Activated CD4-positive, alpha-beta T cell treated with anti-CD3 and anti-CD28 coated beads for 24 hours (primary cell): ENCODE measurements at regions not wholly inside any gene's neighbourhood (a gene's known extent, or its start where the extent isn't known, plus 50 kb on each side); places are given as distances from the start of the nearest gene placed in this dataset.
"Not testable (repeated sequence)": the region's sequence is repeated elsewhere in the genome, so short reads cannot be mapped to it uniquely, and the experiment has no call there.

Experiments used
- DNase-seq, 2 donors: peaks; one replicate each; pipeline ENCODE4 v3.0.0-alpha.2; 2020; ENCODE audit warnings: low read depth in 2 of 2

DNA sequence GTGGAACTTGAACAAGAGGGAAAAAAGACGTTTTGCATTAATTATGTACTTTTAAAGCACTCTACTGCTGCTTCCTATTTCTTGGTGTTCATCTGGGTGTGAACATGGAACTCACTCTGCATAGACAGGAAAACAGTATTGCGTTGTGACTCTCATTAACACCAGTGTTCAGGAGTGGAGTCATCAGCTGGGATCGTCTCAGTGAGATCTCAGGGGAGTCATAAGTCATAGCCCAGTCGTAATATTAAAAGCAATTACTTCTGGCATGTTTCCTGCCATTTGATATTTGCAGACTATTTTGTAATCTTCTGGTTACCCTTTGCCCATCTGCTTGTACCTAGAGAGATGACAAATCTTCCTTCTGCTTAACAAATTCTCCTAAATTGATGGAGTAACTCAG is 462.0 kb upstream of the ATP11B start:
- DNase-seq = no peak

DNA sequence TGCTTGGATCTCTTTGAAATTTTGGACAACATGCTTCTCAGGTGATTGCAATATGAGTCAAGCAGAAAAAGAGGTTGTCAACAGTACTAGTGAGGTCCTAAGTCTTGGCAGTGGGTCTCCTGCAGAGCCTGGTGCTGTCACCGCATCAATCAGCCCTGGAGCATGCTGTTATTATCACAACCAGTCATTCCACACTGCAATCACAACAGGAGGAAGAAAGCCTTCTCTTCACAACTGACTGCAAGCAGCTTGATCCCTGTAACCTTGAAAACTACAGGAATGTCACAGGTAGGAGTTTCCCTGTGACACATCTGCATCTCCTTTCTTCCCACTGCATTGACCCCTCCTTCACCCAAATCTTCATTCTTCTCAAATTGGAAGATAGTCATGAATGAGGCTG is 451.1 kb upstream of the ATP11B start:
- DNase-seq = no peak

DNA sequence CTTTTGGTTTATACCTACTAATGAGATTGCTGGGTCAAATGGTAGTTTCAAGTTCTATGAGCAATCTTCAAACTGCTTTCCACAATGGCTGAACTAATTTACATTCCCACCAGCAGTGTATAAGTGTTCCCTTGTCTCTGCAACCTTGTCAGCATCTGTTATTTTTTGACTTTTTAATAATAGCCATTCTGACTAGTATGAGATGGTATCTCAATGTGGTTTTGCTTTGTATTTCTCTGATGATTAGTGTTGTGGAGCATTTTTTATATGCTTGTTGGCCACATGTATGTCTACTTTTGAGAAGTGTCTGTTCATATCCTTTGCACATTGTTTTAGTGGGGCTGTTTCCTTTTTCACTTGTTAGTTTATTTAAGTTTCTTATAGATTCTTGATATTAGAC is 449.3 kb upstream of the ATP11B start:
- DNase-seq = not testable (repeated sequence)

DNA sequence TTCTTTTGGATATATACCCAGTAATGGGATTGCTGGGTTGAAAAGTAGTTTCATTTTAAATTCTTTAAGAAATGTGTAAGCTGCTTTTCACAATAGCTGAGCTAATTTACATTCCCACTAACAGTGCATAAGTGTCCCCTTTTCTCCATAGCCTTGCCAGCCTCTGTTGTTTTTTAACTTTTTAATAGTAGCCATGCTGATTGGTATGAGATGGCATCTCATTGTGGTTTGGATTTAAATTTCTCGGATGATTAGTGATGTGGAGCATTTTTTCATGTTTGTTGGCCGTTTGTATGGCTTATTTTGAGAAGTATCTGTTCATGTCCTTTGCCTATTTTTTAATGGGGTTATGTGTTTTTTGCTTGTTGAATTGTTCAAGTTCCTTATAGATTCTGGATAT is 444.3 kb upstream of the ATP11B start:
- no peak for DNase-seq

DNA sequence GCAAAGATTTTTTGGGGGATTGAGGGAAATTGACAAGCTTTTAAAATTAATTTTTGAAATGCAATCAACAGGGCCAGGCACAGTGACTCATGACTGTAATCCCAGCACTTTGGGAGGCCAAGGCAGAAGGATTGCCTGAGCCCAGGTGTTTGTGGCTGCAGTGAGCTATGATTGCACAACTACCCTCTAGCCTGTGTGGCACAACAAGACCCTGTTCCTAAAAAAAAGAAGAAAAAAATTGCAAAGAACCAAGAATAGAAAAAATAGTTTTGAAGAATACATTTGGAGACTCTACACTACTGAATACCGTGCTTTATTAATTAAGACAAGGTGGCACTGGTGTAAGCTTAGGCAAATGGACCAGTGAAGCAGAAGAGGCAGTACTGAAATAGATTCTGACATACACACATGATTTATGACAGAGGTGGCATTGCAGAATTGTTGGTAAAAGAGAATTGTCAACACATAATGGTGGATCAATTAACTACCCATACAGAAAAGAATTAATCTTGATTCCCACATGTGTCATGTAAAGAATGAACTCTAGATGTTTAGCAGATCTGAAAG is 443.3 kb upstream of the ATP11B start:
- no peak for DNase-seq

DNA sequence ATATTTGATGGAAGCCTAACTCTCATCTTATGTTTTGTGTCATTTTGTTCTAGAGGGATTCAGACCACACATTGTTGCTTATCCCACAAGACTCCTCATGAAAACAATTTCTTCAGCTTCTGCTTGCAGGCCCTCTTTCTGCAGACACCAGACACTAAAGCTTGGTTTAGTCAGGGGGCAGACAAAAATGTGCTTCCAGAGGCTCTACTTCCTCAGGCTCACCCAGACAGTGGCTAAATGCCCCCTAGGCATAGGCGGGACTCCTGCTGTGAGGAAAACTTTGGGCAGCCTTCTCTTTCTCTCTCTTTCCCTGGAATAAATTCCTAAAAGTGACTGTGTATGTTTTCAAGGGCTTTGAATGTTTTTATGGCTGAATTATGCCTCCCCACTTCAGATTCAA is 435.4 kb upstream of the ATP11B start:
- no peak for DNase-seq

DNA sequence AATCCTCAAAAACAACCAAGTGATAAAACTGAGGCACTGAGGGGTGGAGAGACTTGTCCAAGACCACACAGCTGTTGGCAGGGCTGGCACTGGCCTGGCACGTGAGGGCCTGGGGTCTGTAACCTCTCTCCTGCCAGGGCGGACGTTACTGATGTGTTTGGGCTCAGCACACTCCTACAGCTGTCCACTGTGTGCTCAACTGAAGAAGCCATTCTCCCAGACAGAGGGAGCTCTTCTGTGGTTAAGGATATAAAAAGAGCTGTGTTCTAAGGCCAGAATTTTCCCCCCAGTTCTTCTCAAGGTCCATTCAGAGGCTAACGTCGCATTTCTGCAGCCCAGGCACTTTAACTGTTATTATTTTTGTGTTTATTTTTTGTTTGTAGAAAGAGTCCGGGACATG is 429.0 kb upstream of the ATP11B start:
- DNase-seq = no peak

DNA sequence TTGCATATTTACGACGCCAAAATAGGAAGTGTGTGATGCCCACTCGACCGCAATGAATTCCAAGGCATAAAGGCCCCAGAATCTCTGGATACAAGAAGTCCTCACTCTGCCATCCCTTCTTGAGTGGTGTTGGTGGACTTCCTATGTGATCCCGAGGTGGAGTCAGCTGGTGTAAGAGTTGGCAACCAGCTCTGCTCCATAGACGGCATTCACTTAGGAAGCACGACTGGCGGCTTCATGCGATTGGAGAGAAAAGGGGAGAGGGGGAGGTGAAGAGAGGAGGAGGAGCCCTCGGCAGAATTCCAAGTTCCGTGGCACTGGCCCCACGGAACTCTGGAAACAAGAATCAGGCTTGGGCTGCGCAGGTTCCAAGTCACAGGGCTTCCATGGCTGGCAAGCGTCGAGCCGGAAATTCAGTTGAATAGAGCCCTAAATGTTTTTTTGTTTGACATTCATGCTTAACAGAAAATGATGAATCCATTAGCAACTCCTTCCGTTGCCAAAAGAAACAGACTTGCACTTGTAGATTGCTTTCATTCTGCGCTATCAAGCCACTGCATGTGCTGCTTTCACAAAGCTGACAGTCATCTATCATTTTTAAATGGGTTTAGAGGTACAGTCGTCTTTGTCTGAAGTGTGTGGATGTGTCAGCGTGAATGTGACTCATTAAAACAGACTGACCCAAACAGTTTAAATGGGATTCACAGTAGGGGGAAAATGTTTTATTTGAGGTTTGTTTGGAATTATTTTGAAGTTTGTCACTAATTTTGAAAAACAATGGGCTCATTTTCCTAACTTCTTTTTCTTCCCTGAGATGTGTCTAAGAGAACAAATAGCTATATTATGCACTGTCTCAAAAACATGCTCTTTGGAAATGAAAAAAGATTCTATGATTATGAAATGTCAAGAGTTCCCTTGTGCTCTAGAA is 428.3 kb upstream of the ATP11B start:
- DNase-seq = no peak

DNA sequence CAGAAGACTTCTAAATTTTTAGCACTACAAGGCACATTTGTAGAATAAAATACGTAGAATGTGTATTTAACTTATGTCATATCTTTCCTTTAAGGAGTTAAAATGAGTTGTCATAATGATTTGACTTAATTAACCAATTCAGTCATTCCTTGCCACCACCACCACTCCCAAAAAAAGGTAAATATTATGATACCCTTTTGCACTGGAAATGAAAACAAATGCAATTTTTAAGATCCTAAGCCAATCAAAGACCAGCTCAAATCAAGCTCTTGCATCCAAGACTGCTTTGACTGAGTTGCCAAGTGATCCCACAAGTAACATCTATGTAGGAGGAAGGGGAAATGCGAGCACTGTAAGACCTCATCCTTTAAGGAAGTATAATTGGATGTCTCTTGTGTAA is 426.6 kb upstream of the ATP11B start:
- DNase-seq = no peak

DNA sequence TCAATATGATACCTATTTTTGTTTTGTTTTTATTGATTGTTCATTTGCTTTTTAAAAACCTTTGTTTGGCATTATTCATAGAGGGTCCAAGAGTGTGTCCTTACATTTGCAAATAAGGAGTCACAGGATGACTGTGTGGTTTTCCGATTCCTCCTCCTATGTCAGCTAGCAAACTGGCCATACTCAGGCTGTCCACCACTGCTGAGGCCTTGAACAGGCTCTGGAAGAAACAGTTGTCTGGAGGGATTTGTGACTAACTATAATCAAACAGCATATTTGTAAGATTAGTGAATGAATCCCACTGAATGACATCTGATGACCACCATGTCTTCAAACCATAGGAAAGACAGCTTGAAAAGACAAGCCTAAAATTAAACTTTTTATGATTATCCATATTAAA is 423.4 kb upstream of the ATP11B start:
- no peak for DNase-seq

DNA sequence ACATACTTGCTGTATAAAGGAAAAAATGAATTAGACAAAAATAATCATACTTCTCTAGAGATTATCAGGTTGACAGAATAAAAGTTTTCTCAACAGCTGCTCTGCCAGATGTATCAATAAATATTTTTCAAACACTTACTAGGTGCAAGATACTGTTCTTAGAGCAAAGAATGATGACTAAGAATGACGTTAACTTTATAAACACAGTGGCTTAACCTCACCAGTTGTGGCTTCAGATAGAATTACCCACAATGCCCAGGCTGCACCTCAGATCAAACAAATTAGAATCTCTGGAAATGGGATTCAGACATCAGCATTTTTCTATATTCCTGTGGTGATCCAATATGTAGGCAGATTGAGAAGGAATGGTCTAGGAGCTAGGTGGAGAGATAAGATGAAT is 422.4 kb upstream of the ATP11B start:
- DNase-seq = no peak

DNA sequence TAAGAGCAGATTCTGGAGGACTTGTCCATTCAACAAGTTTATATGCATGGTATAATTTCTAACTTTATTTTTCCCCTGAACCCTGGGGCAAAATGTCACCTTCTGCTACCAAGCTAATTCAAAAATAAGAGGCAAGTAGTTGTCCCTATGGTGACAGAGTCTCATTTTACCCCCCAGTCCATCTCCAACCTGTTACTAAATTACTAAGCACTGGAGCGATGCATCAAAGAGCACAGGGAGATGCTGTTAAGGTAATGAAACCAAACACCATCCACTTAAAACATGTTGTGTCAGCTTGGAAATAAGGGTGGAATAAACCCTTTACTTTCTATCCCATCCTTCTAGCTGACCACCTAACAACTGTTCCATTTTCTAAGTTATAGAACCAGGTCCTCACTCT is 417.4 kb upstream of the ATP11B start:
- DNase-seq = no peak

DNA sequence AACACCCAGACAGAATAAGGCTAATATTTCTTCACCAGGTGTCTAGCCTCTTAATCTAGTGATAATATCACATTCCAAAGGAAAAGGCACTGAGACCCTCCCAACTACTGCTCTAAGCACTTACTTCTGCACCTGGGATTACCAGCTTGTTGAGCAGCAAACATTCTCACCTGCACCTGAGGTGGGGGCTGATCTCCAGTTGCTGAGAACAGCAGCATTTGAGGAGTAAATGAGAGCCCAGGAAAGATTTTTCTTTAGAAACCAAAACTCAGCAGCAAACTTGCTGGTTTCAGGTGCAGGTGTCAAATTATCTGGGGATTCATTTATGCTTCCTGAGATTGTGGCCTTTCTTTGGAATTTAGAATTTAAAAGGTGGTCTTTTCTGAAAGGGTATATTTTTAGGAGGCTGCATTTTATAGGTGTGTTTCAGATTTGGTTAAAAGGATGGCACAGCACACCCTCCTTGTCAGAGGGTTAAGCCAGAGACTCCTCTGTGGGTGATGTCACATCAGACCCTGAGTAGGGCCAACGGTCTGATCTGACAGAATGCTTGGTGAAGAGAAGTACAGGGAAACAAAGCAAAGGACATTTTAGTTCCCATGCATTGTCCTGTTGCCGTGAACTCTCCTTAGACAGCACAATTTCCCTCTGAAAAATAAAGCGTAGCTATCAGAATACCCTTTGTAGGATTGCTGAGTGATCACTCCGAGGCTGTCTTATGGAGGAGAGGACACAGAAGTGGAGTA is 411.0 kb upstream of the ATP11B start:
- no peak for DNase-seq

DNA sequence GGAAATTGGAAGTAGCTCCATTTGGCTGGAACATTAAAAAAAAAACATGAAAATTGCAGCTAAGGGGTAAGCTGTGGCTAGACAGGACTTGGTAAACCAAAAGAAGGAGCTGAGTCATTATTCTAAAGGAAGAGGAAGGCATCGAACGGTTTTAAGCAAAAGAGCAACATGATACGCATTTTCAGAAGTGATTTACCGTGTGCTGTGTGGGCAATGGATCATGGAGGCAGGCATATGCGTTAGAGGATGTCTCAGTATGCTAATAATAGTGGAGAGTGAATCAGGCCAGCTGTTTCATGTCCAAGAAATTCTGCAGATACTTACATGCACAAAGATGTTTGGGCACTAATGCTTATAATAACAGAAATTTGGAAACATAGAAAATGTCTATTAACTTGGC is 409.1 kb upstream of the ATP11B start:
- no peak for DNase-seq

DNA sequence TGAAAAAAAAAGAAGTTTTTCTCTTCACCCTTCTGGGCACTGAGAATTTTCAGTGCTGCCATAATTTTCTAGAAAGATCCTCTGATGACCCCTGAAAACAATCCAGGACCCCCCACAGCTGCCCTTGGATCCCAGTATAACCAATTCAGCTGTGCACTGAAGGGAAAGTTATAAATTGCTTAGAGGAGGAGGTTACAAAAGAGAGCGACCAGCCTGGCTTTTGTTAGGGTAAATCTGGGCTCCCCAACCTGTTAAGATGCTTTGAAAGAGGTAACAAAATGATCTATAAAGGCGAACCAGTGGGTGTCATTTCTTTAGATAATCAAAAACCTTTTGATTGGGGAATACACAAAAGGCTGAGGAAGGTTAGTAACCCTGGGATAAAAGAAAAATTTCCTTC is 407.9 kb upstream of the ATP11B start:
- no peak for DNase-seq

DNA sequence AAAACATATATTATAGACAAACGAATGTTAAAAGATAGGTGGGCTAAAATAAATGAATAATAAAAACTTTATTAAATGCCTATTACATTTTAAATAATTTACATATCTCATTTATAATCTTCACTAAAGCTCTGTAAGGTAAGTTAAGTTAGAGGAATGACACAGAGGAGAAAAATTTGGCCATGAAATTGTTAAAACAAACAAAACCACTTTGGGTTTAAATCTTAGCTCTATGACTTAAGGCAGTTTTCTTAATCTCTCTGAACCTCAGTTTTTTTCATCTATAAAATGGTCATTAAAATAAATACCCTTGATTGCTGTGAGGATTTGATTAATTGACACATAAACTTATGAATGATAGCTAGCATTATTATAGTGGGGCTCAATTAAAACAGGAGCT is 404.8 kb upstream of the ATP11B start:
- DNase-seq = no peak

DNA sequence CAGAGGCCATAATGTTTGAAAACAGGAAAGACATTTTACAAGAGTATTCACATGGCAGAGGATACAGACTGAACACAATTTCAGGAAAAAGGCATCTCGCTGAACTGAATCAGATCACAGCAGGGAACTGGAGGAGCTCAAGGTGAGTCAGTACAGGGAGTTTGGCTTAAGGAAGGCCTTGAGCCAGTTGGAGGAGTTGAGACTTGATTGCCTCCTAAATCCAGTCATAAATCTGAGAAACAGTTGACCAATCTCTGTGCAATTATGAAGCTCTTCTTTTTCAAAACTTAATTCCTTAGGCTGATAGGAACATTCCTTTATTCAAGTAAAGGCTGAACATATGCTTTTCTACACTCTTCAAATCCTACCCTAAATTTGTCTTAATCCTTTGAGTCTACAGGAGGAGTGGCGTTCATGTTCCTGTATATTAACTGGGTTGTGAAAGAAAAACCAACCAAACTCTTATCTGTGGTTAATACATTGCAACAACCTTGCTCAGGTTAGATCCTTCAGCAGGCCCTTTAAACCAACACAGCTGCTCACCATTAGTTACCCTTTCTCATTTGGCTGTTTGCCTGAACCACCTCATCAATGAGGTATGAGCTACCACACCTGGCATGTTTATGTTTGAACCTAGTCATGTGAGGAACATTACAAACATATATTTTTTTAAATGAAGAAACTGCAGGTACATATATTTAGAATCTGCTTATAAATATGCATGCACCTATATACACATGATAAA is 404.1 kb upstream of the ATP11B start:
- DNase-seq = no peak

DNA sequence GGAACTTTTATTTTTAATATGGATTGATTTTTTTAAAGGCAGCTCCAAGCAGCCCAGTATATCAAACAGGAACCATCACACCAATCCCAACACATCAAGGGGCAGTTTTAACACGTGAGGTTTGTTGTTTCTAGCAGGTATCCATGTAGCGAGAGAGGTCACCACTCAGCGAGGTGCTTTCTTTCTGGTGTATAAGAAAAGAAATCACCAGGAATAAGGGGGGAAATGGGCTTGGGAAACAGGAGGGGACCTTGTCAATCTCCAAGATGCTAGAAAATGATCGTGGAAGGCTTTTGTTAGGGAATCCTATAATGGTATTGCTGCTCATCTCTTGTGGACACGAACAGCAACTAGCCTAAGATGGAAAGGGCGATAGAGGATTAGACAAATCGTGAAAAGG is 402.9 kb upstream of the ATP11B start:
- DNase-seq = no peak

DNA sequence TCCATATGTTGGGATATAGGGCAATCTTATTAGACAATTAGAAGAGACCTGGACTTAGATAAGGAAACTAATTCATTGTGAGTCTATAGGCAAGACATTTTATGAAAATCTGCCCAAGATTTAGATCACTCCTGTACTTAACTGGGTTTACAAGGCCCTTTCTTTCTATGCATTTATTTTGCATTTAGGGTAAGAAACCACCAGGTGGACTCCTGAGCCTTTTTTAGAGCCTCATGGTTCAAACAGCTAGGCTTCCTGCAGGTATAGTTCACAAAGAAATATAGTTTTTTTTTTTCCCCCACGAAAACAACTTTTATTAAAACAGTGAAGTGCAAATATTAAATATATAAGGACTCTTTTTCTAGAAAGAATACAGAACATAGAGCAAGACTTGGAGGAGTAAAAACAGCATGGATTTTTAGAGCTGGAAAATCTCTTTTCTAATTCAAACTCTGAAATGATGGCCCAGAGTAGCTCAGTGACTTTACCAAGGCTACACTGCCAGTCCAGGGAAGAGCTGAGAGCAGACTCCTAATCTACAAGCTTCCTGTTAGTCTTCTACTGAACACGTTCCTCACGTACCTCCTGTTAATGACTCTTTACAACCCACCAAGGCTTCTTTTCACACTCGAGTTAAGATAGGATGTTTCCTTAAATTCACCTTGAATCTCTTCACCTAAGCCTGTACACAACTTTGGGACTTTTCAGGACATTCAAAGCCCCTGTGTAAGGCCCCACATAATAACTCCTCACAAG is 400.9 kb upstream of the ATP11B start:
- DNase-seq = no peak

DNA sequence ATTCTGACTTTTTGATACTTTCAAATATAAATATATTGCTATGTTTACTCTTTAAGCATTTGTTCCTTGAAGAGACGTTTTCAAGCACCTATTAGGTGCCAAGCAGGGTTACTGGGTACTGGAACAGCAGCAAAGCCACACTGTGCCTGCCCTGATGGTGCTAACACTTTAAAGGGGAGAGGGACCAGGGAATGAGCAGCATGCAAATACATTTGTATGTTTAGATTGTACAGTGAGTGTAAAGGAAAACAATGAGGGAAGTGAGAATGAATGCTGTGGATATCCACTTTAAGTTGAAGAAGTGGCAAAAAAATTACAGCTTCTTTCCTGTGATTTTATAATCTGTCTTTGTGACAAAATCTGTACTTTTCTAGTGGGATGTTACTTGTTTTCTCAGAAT is 400.2 kb upstream of the ATP11B start:
- DNase-seq = no peak

DNA sequence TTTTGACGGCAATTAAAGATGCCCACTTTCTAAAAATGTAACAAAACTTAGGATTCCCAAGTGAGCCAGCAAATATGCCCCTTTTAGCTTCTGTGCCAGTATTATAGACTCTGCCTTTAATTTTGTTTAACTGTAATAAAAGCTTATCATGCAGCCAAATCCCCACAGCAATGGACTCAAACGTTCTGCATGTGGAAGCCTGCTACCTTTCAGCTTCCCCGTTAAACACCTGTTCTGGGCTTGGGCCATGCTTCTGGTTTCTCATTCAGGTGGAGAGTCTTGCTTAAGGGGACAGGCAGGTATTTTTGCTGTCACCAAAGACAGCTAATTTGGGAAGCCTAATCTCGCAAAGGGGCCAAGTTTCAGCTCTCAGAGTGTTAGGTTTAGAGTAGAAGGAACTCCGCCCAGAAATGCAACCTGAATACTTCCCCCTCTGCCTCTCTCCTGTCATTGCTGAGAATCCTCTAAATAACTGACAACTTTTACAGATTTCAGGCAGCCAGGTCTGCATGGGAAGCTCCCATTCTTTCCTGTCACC is 399.4 kb upstream of the ATP11B start:
- DNase-seq = no peak
